Lung microvascular endothelial cell (primary cell): ENCODE measurements at regions not wholly inside any gene's neighbourhood (a gene's known extent, or its start where the extent isn't known, plus 50 kb on each side); places are given as distances from the start of the nearest gene placed in this dataset.
A peak's percentile ranks its signal among the peaks of the same experiment; 100 is the strongest.
"Not testable (repeated sequence)": the region's sequence is repeated elsewhere in the genome, so short reads cannot be mapped to it uniquely, and the experiment has no call there.

Source experiments
- DNase-seq, 2 donors: peaks; one replicate each; pipeline versions ENCODE4 v3.0.0 to v3.0.0-alpha.2; 2010; ENCODE audit warnings: low read depth in 2 of 2

- DNase-seq: no peak
Measured at GRCh38 chr16:25566183-25566582, 125.6 kb upstream of the HS3ST4 start.

GRCh38 chr16:25563700-25564099, 128.1 kb upstream of the HS3ST4 start:
- no peak for DNase-seq

GRCh38 chr16:25561723-25562122, 130.0 kb upstream of the HS3ST4 start:
- not testable (repeated sequence) for DNase-seq

DNA sequence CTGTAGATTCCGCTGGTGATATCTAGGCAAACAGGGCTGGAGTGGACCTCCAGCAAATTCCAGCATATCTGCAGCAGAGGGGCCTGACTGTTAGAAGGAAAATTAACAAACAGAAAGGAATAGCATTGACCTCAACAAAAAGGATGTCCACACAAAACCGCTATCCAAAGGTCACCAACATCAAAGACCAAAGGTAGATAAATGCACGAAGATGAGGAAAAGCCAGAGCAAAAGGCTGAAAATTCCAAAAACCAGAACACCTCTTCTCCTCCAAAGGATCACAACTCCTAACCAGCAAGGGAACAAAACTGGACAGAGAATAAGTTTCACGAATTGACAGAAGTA, 134.8 kb upstream of the HS3ST4 start:
- DNase-seq: not testable (repeated sequence)

GRCh38 chr16:25556289-25556967, 135.3 kb upstream of the HS3ST4 start:
- DNase-seq: not testable (repeated sequence)

DNA sequence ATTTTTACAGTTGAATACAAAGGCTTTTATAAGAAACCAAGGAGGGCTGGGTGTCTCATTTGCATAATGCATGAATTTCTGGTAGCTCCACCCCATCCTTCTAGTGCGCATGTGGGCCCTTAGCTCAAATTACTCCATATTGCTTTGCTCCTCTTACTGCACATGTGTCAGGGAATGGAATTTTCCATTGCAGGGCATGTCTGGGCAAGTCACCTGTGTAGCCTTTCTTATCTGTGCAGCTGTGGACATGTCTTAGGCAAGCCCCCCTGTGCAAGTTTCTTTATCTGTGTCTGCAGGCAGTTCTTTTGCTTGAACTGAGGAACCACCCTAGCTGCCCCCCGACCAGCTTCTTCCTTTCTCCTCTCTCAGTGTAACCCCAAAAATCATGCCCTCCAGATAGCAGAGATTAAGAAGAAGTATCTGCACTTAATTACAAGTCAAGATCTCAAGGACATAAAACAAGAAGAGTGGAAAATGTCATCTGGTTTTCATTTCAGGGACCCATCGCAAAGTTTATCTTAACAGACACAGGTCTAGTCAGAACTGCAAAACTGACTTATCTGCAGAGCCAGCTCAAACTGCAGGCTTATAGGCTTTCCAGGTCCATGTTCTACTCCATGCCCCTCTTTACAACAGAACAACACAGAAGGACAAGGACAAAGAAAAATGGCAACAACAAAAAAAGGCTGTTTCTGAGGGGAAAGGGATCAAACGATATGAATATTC, 137.9 kb upstream of the HS3ST4 start:
- DNase-seq: peak in 1 of 2 donors; percentile 5

- no peak for DNase-seq
Measured at GRCh38 chr16:25550647-25551046, 141.1 kb upstream of the HS3ST4 start.

- peak in 1 of 2 donors; percentile 36 for DNase-seq
Measured at GRCh38 chr16:25546791-25547190, 145.0 kb upstream of the HS3ST4 start.

DNA sequence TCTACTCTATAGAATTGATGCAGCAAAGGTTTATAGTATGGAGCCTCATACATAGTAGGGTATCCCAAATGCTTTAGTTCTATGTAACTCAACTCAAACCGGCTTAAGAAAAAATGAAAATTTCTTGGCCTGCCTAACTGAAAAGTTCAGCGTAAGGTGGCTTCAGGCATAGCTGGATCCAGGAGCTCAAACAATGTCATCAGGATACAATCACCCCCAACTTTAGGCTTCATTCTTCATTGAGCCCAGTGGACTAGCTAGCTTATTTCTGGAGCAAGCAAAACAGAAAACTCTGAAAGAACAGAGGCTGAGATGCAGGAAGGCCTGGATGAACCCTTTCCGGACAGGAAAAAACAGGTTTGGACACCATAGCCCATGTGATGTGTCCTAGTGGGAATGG, 147.5 kb upstream of the HS3ST4 start:
- DNase-seq: peak in 1 of 2 donors; percentile 11

DNA sequence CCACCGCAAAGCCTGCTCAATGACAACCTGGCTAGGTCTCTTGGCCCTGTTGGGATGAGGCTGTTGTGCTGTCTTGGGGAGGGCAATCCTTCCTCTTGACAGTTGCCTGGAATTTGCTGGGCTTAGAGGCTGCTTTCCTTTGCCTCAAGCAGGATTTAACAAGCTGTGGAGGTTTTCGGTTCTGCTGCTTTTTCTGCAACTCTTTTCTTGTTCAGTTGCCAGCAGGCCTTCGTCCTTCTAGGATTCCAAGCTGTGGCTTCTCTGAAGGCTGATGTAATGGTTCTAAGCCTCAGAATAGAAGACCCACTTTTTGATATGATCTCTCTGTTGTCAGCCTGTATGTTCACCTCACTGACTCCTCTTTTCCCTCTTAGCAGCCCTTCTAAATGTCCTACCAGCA, 149.5 kb upstream of the HS3ST4 start:
- DNase-seq: no peak

DNA sequence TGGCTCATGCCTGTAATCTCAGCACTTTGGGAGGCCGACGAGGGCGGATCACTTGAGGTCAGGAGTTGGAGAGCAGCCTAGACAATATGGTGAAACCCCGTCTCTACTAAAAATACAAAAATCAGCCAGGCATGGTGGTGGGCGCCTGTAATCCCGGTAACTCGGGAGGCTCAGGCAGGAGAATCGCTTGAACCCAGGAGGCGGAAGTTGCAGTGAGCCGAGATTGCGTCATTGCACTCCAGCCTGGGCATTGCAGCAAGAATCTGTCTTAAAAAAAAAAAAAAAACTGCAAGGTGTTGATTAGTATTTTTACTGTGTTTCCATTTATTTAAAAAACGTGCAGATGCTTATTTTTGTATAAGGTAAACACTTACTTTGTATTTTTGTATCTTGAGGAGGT, 152.0 kb upstream of the HS3ST4 start:
- not testable (repeated sequence) for DNase-seq

GRCh38 chr16:25523183-25523582, 168.6 kb upstream of the HS3ST4 start:
- no peak for DNase-seq

- DNase-seq: no peak
Measured at GRCh38 chr16:25512041-25512440, 179.7 kb upstream of the HS3ST4 start.

DNA sequence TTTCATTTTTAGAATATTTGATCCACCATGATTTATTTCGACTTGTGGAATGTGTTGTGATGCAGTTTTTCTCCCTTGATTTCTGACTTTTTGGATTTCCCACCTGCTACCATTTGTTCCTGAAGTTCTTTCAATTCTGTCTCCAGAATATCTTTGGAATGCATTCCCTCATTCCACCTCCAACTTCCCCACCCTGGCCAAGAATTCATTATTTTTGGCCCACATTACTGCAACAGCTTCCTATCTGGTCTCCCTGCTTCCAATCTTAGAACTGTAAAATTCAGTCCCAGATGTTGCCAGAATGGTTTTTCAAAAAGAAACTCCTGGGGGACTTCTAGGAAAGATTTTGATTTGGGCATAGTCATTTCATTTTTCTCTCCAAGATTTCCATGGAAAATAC, 182.3 kb upstream of the HS3ST4 start:
- no peak for DNase-seq

DNA sequence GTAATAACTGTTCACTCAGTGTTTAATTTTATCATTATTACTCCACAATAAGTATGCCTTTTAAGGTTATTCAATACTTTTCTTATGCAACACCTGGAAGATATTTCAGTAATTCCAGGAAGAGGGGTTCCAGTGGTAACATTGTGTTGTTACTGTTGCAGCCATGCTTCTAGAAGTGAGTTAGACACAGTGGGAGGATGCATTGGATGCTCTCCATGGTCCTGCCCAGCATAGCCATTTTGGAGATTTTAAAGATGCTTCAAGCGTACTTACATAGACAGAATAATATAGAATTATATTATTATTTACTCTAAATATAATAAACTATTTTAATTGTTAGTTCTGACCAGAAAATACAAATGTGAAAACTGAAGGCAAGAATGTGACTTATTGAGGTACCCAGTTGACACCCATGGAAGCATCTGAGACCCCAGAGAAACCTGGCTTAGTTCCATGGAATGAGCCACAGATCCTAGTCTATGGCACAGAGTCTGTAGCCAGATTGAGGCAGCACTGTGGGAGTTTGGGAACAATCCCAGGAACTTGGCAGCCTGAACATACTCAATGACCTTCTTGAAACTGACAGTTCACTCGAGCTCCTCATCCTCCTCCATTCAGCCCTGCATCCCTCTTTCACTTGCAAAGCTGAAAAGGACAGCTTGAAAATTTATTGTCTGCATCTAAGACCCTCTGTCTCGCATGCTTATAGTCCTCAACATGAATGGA, 190.1 kb upstream of the HS3ST4 start:
- no peak for DNase-seq

DNA sequence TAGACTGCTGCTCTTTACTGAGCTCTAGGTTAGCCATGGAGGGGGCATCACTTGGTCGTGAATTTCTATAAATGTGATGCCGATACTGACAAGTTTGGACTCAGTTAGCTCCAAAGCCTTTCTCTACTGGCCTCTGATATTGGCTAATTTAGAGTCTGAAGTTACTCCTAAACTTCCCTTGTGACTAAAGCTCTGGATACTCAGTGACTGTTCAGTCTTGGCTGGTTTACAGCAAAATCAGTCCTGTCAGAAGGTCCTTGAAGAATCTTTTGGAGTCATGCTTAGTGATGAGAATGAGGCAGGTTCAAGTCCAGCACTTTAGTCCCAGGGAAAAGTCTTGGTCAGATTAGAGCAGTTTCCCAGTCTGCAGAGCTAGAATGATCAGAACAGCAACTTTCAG, 197.5 kb upstream of the HS3ST4 start:
- no peak for DNase-seq

DNA sequence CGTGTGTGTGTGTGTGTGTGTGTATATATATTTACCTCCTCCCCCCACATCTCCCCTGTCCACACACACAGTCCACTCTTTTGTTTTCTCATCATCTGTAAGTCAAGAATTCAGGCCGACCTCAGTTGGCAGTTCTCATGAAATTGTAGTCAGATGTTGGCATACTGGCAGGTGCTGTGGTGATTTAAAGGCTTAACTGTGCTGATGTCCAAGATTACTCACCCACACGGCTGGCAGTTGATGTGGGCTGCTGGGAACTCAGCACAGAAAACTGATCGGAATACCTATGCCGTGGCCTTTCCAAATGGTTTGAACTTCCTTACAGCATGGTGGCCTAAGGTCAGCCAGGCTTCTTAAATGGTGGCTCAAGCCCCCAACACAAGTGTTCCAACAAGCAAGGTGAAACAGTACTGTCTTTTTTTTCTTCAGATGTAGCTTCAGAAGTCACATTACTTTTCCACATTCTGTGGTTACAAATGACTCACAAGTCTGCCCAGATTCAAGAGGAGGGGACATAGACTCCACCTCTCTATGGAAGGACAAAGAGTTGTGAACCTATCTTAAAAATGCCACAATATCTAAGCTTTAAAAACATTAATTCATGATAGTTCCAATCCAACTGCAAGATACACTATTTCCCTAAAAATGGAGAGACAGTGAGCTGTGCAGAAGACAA, 198.5 kb upstream of the HS3ST4 start:
- DNase-seq: no peak

DNA sequence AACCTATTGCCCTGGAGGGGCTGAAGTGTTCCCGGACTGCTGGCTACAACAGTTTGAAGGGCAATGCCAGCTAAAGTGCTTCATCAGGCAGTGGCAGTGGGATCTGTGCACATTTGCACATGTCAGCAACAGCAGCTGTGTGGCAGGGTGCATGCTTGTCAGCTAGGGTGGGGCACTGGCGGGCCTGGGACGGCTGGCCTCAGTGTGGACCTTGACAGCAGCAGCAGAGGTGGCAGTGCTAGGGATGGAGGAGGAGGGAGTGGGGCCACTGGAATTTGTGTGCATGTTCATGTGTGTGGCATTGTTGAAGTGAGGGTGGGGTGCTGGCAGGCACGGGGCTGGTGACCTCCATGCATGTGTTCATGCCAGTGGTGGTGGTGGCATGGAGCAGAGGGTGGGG, 203.3 kb upstream of the HS3ST4 start:
- DNase-seq: no peak

DNA sequence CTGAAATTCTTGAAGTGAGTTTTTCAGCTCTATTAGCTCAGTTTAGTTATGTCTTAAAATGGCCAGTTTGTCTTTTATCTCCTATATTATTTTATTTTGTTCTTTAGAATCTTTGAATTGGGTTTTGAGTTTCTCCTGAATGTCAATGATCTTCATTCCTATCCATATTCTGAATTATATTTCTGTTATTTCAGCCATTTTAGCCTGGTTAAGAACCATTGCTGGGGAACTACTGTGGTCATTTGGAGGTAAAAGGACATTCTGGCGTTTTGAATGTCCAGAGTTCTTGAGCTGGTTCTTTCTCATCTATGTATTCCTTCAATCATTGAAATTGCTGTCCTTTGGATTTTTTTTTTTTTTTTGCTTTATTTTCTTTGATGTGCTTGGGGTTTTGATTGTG, 203.9 kb upstream of the HS3ST4 start:
- no peak for DNase-seq

GRCh38 chr16:25481636-25482035, 210.1 kb upstream of the HS3ST4 start:
- DNase-seq: no peak

- no peak for DNase-seq
Measured at GRCh38 chr16:25478476-25478875, 213.3 kb upstream of the HS3ST4 start.

DNA sequence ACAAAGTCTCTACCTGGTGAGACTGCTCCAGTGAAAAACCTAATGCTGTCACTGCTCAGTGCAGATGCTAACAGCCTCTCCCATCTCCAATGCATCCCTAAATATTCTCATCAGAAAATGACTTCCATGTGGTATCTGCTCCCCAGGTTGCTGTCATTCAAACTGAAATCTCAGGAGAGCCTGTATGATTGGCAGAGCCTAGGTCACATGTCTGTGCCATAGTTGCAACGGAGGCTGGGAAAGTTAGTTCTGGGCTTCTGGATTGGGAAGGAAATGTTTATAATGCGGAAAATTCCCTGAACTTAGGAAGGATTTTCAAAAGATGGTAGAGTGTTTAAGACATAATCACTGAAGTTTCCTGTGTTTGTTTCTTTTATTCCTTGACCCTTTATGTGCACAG, 206.4 kb upstream of the ZKSCAN2 start:
- no peak for DNase-seq
